Skin of body (tissue), 1 donor: ENCODE measurements at regions not wholly inside any gene's neighbourhood (a gene's known extent, or its start where the extent isn't known, plus 50 kb on each side); places are given as distances from the start of the nearest gene placed in this dataset.
"Not testable (repeated sequence)": the region's sequence is repeated elsewhere in the genome, so short reads cannot be mapped to it uniquely, and the experiment has no call there.

Experiments
- DNase-seq: peaks from one replicate; lab custom pipeline; 2025; lab: John Stamatoyannopoulos, UW

- DNase-seq, result no peak
These were observed 131.1 kb upstream of the PDE10A start for GRCh38 chr6:165794179-165794601.

GRCh38 chr6:165793287-165793825 lies 130.3 kb upstream of the PDE10A start:
- no peak for DNase-seq

- no peak for DNase-seq
These were observed 128.9 kb upstream of the PDE10A start for GRCh38 chr6:165791876-165792437.

GRCh38 chr6:165791306-165791705 lies 128.3 kb upstream of the PDE10A start:
- DNase-seq, result no peak

- no peak for DNase-seq
These were observed 119.8 kb upstream of the PDE10A start for GRCh38 chr6:165782812-165783211.

- no peak for DNase-seq
These were observed 119.1 kb upstream of the PDE10A start for GRCh38 chr6:165782134-165782533.

- no peak for DNase-seq
These were observed 114.6 kb upstream of the PDE10A start for GRCh38 chr6:165777680-165778079.

- DNase-seq, result no peak
These were observed 113.7 kb upstream of the PDE10A start for GRCh38 chr6:165776691-165777090.

GRCh38 chr6:165775721-165776120 lies 112.7 kb upstream of the PDE10A start:
- DNase-seq, result peak; percentile 74

- peak; percentile 83 for DNase-seq
These were observed 112.0 kb upstream of the PDE10A start for GRCh38 chr6:165774903-165775601.

- DNase-seq, result no peak
These were observed 107.5 kb upstream of the PDE10A start for GRCh38 chr6:165770397-165771082.

GRCh38 chr6:165769884-165770283 lies 106.8 kb upstream of the PDE10A start:
- DNase-seq, result no peak

GRCh38 chr6:165769401-165769800 lies 106.4 kb upstream of the PDE10A start:
- DNase-seq, result no peak

GRCh38 chr6:165768961-165769360 lies 105.9 kb upstream of the PDE10A start:
- DNase-seq, result no peak

- no peak for DNase-seq
These were observed 104.2 kb upstream of the PDE10A start for GRCh38 chr6:165767228-165767627.

- DNase-seq, result no peak
These were observed 103.4 kb upstream of the PDE10A start for GRCh38 chr6:165766457-165766856.

GRCh38 chr6:165766026-165766425 lies 103.0 kb upstream of the PDE10A start:
- no peak for DNase-seq

GRCh38 chr6:165765256-165765655 lies 102.2 kb upstream of the PDE10A start:
- DNase-seq, result not testable (repeated sequence)

GRCh38 chr6:165762876-165763275 lies 99.8 kb upstream of the PDE10A start:
- no peak for DNase-seq

- DNase-seq, result no peak
These were observed 99.1 kb upstream of the PDE10A start for GRCh38 chr6:165762125-165762524.

GRCh38 chr6:165760803-165761185 lies 97.8 kb upstream of the PDE10A start:
- no peak for DNase-seq

GRCh38 chr6:165760126-165760802 lies 97.2 kb upstream of the PDE10A start:
- DNase-seq, result no peak
